Naive B cell (primary cell): ENCODE measurements at regions not wholly inside any gene's neighbourhood (a gene's known extent, or its start where the extent isn't known, plus 50 kb on each side); places are given as distances from the start of the nearest gene placed in this dataset.

Experiments
- ATAC-seq, 2 donors: fragments of 150-1000 bp; cut with Tn5 transposase; 2 replicates each; pipeline ENCODE4 v1.10.0; 2021; ENCODE audit warnings: low read depth in 2 of 2, mild to moderate bottlenecking in 2 of 2, moderate library complexity in 2 of 2
- DNase-seq: peaks from one replicate; pipeline ENCODE4 v3.0.0; 2022
- H3K27ac Mint-ChIP-seq, 6 donors: one replicate each; pipeline ENCODE4 v1.8.0; 2020 to 2022; ENCODE audit warnings: mild to moderate bottlenecking in 6 of 6, mixed read lengths in 6 of 6, moderate library complexity in 5 of 6, inconsistent platforms in 2 of 6
- H3K27me3 Mint-ChIP-seq, 3 donors: one replicate each; pipeline ENCODE4 v1.8.0; 2021 to 2022; ENCODE audit warnings: mixed read lengths in 3 of 3, mild to moderate bottlenecking in 1 of 3
- H3K36me3 Mint-ChIP-seq, 2 donors: one replicate each; pipeline ENCODE4 v1.8.0; 2020 to 2022; ENCODE audit warnings: mixed read lengths in 2 of 2, inconsistent platforms in 1 of 2, mild to moderate bottlenecking in 1 of 2
- H3K4me1 Mint-ChIP-seq, 3 donors: one replicate each; pipeline ENCODE4 v1.8.0; 2020 to 2022; ENCODE audit warnings: mixed read lengths in 3 of 3, inconsistent platforms in 1 of 3, mild to moderate bottlenecking in 1 of 3, moderate library complexity in 1 of 3
- H3K4me3 Mint-ChIP-seq, 8 donors: one replicate each; pipeline ENCODE4 v1.8.0; 2020 to 2022; ENCODE audit warnings: mild to moderate bottlenecking in 8 of 8, mixed read lengths in 8 of 8, moderate library complexity in 8 of 8, inconsistent platforms in 2 of 8
- H3K9me3 Mint-ChIP-seq, 7 donors: one replicate each; pipeline ENCODE4 v1.8.0; 2020 to 2022; ENCODE audit warnings: mixed read lengths in 7 of 7, mild to moderate bottlenecking in 5 of 7, inconsistent platforms in 2 of 7, moderate library complexity in 1 of 7

DNA sequence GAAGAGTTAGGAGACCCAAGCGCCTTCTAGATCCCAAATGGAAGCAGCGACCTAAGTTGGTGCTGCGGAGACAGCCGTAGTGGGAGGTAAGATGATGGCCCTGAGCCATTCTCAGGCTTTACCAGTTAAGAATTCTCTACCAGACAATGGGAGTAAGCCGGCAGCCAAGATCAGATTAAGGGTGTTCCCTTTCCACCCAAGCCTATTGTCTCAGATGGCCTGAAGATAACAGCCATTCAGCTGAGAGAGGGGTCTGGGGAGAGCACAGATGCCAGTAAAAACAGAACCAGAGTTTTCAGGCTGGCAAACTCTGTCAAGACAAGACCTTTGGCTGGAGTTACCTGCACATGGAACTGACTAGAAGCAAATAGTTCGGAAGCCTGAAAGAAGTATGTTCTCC is 191.7 kb upstream of the HAAO start:
- ATAC-seq, result no peak
- Mint-ChIP-seq H3K9me3 (no peaks in the 10 kb centered on the region), H3K4me3 (no peak overlapping the region), H3K27ac (no peak overlapping the region), H3K36me3 (no peaks in the 10 kb centered on the region), H3K27me3 (no peaks in the 10 kb centered on the region), H3K4me1 (peaks cover 0 to 4% (median 0%) of the 10 kb centered on the region in 3 donors)
- no peak for DNase-seq

GRCh38 chr2:42980764-42981416 is 188.5 kb upstream of the HAAO start:
- Mint-ChIP-seq H3K36me3 (no peaks in the 10 kb centered on the region), H3K4me3 (no peak overlapping the region), H3K27me3 (peaks cover 0 to 4% (median 4%) of the 10 kb centered on the region in 3 donors), H3K27ac (no peak overlapping the region), H3K4me1 (peaks cover 18 to 22% (median 21%) of the 10 kb centered on the region in 3 donors), H3K9me3 (no peaks in the 10 kb centered on the region)
- DNase-seq (no peak), ATAC-seq (no peak)

- Mint-ChIP-seq H3K27me3 (peaks cover 0 to 4% (median 4%) of the 10 kb centered on the region in 3 donors), H3K4me1 (peaks cover 23 to 29% (median 29%) of the 10 kb centered on the region in 3 donors), H3K27ac (no peak overlapping the region), H3K9me3 (no peaks in the 10 kb centered on the region), H3K4me3 (peak overlapping the region in 1 of 8 donors; percentile 42), H3K36me3 (no peaks in the 10 kb centered on the region)
- ATAC-seq, result no peak
- DNase-seq, result no peak
Measured at GRCh38 chr2:42979870-42980763, 187.7 kb upstream of the HAAO start.

DNA sequence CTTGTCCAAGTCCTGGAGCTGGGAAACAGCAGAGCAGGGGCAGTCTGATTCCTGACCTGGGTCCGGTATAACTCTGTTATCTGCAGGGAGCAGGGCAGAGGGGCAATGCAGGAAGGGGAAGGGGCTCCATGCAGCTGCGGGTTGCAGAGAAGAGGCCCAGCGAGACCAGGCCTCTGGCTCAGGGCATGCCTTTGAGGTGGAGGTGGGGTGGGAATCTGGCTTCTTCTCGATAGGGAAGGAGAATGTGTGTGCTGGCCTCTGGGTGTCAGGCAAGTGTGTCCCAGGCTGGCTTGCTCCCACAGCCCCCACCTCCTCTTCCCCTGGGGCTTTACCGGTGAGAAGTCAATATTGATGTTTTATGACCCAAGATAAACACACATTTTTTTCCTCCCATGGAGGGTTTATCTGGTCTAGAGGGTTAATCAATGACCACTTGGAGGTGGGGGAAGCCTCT is 187.1 kb upstream of the HAAO start:
- H3K4me3 Mint-ChIP-seq, result no peak overlapping the region
- H3K27me3 Mint-ChIP-seq, result peaks cover under 1 to 6% (median 4%) of the 10 kb centered on the region in 3 donors
- no peak for DNase-seq
- H3K4me1 Mint-ChIP-seq, result peaks cover 26 to 31% (median 31%) of the 10 kb centered on the region in 3 donors
- no peaks in the 10 kb centered on the region for H3K36me3 Mint-ChIP-seq
- no peaks in the 10 kb centered on the region for H3K9me3 Mint-ChIP-seq
- H3K27ac Mint-ChIP-seq, result no peak overlapping the region
- no peak for ATAC-seq

DNA sequence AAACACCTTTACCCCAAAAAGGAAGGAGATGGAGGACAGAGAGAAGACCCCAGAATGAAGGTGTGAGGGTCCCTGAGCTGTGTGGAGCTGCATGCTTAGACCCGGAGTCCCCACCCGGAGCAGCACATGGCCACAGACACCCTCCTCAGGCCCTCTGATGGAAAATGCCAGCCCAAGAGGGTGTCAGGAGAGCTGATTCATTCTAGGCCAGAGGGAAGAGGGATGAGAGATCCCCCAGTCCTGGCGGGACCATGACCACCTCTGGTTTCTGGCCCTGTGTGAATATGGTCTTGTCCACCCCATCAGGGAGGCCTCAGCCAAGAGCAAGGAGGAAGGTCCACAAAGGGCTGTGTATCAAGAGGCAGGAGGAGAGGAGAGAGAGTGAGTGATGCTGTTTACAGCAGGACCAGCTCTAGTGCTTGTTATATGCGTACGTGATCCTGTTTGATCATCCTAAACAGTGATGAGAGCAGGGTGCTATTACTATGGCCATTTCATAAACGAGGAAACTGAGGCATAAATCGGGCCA is 186.6 kb upstream of the HAAO start:
- Mint-ChIP-seq H3K36me3 (no peaks in the 10 kb centered on the region), H3K9me3 (no peaks in the 10 kb centered on the region), H3K4me3 (no peak overlapping the region), H3K4me1 (peaks cover 31 to 35% (median 35%) of the 10 kb centered on the region in 3 donors), H3K27ac (no peak overlapping the region), H3K27me3 (peaks cover 4 to 11% (median 5%) of the 10 kb centered on the region in 3 donors)
- ATAC-seq (no peak), DNase-seq (no peak)

DNA sequence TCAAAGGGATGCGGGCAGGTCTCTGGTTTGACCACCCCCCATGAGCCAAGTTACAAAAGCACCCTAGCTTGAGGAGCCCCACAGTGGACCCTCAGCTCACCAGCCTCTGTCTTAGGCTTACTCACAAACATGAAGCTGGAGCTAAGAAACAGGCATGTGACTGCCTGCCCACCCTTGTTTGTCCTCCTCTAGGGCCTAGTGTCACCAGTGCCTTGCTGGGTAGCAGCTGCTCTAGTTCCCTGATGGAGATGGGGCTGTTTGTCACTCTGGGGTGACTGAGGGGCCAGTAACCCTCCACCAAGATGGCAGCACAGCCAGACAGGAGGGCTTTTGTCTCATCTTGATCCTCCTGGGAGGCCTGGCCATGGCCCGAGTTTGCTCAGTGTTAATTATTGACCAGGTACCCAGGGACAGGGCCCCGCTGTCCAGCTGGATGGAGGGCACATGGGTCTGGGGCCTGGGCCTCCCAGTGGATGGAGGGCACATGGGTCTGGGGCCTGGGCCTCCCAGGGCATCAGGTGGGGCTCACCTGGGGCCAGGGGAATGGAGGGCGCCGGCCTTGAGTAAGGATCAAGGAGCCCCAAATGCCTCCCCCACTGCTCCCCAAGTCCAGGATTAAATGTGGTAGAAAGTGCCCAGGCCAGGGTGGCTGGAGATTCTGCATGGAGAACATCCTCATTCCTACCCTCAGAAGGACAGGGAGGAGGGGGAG is 185.9 kb upstream of the HAAO start:
- H3K27ac Mint-ChIP-seq, result peak overlapping the region in 3 of 6 donors; percentile 15 to 72 (median 16)

GRCh38 chr2:42977270-42978174 is 185.1 kb upstream of the HAAO start:
- H3K4me3 Mint-ChIP-seq, result peak overlapping the region in 2 of 8 donors; percentile 50
- H3K27me3 Mint-ChIP-seq, result peaks cover 4 to 15% (median 5%) of the 10 kb centered on the region in 3 donors
- H3K4me1 Mint-ChIP-seq, result peaks cover 30 to 39% (median 39%) of the 10 kb centered on the region in 3 donors
- H3K9me3 Mint-ChIP-seq, result no peaks in the 10 kb centered on the region
- H3K36me3 Mint-ChIP-seq, result no peaks in the 10 kb centered on the region
- peak; percentile 52 to 59 for ATAC-seq
- no peak for DNase-seq
- peak overlapping the region in 4 of 6 donors; percentile 29 to 75 (median 64) for H3K27ac Mint-ChIP-seq

More for the DNA sequence above, 185.9 kb upstream of the HAAO start:
- DNase-seq (no peak), ATAC-seq (no peak)
- H3K4me3 Mint-ChIP-seq, result no peak overlapping the region
- no peaks in the 10 kb centered on the region for H3K9me3 Mint-ChIP-seq
- H3K4me1 Mint-ChIP-seq, result peaks cover 30 to 39% (median 39%) of the 10 kb centered on the region in 3 donors
- H3K36me3 Mint-ChIP-seq, result no peaks in the 10 kb centered on the region
- peaks cover 4 to 15% (median 5%) of the 10 kb centered on the region in 3 donors for H3K27me3 Mint-ChIP-seq

GRCh38 chr2:42976351-42976750 is 184.0 kb upstream of the HAAO start:
- peaks cover 30 to 50% (median 39%) of the 10 kb centered on the region in 3 donors for H3K4me1 Mint-ChIP-seq
- no peaks in the 10 kb centered on the region for H3K36me3 Mint-ChIP-seq
- H3K4me3 Mint-ChIP-seq, result peak overlapping the region in 3 of 8 donors; percentile 37 to 60 (median 47)
- peak overlapping the region in 2 of 6 donors; percentile 62 to 86 for H3K27ac Mint-ChIP-seq
- H3K9me3 Mint-ChIP-seq, result no peaks in the 10 kb centered on the region
- H3K27me3 Mint-ChIP-seq, result peaks cover 4 to 15% (median 5%) of the 10 kb centered on the region in 3 donors
- DNase-seq, result no peak
- ATAC-seq, result peak in 1 of 2 donors; percentile 22

- ATAC-seq, result peak; percentile 52 to 55
- peak; percentile 49 for DNase-seq
- peaks cover 37 to 56% (median 45%) of the 10 kb centered on the region in 3 donors for H3K4me1 Mint-ChIP-seq
- H3K36me3 Mint-ChIP-seq, result no peaks in the 10 kb centered on the region
- peaks cover 4 to 15% (median 5%) of the 10 kb centered on the region in 3 donors for H3K27me3 Mint-ChIP-seq
- H3K9me3 Mint-ChIP-seq, result no peaks in the 10 kb centered on the region
- H3K4me3 Mint-ChIP-seq, result peak overlapping the region in 7 of 8 donors; percentile 56 to 69 (median 61)
- H3K27ac Mint-ChIP-seq, result peak overlapping the region in 3 of 6 donors; percentile 42 to 87 (median 86)
Measured at GRCh38 chr2:42974721-42975717, 182.6 kb upstream of the HAAO start.

DNA sequence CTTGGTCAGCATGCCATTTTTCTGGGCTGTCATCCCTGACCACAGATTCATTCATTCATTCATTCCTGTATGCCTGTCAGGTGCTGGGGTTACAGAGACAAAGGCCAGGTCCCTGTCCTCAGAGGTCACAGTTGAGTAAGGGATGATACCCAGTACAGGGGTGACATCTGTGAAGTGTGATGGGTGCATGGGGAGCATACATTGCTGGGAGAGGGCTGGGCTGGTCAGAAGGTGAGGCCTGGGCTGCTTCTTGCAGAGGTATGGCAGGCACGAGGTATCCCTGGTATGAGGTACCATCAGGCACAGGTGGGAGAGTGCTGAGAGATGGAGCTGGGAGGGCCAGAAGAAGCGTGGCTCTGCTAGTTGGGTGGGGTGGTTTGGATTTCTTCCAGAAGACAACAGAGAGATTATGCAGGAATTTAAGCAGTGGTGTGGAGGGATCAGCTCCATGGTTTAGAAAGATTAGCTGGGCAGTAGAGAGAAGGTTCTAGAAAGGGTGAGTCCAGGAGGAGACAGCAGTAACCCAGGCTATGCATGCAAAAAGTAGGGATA is 181.9 kb upstream of the HAAO start:
- DNase-seq (no peak), ATAC-seq (no peak)
- H3K9me3 Mint-ChIP-seq, result no peaks in the 10 kb centered on the region
- no peaks in the 10 kb centered on the region for H3K36me3 Mint-ChIP-seq
- peak overlapping the region in 6 of 8 donors; percentile 1 to 67 (median 57) for H3K4me3 Mint-ChIP-seq
- peaks cover 41 to 56% (median 45%) of the 10 kb centered on the region in 3 donors for H3K4me1 Mint-ChIP-seq
- H3K27ac Mint-ChIP-seq, result peak overlapping the region in 4 of 6 donors; percentile 18 to 94 (median 84)
- H3K27me3 Mint-ChIP-seq, result peaks cover 4 to 15% (median 5%) of the 10 kb centered on the region in 3 donors

DNA sequence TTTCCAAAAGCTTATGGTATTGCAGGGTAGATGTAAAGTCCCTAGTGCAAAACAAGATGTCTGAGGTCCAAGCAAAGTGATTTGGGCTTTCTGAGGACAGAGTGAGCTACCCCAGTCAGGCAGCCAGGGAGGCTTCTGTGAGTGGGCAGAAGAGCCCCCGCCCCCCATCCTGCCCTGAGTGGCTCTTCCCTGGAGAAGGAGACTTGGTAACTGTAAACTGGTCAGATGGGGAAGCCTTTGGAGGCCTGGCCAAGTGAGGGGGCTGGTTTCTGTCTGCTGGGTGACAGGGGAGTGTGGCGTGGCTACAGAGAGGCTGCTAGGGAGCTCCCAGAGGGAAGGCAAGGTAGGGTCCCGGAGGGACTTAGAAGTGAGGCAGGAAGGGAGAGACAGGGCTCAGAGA is 181.3 kb upstream of the HAAO start:
- ATAC-seq (no peak), DNase-seq (no peak)
- Mint-ChIP-seq H3K4me1 (peaks cover 43 to 56% (median 45%) of the 10 kb centered on the region in 3 donors), H3K9me3 (no peaks in the 10 kb centered on the region), H3K27ac (peak overlapping the region in 3 of 6 donors; percentile 39 to 84 (median 80)), H3K27me3 (peaks cover 4 to 15% (median 5%) of the 10 kb centered on the region in 3 donors), H3K4me3 (peak overlapping the region in 2 of 8 donors; percentile 61 to 65), H3K36me3 (no peaks in the 10 kb centered on the region)
